22Rv1 (cell line): ENCODE measurements at regions not wholly inside any gene's neighbourhood (a gene's known extent, or its start where the extent isn't known, plus 50 kb on each side); places are given as distances from the start of the nearest gene placed in this dataset.

ENCODE experiments used
- ZFX ChIP-seq: fragments of 450-650 bp; IDR thresholded peaks from 2 replicates; pipeline ENCODE4 v1.6.1; 2017; ENCODE audit warnings: antibody characterized with exemption, borderline replicate concordance
- TF ChIP-seq, protein P1 (sequence below): fragments of 450-650 bp; IDR thresholded peaks from 2 replicates; pipeline ENCODE4 v1.5.1; 2017; ENCODE audit warnings: mild to moderate bottlenecking

DNA sequence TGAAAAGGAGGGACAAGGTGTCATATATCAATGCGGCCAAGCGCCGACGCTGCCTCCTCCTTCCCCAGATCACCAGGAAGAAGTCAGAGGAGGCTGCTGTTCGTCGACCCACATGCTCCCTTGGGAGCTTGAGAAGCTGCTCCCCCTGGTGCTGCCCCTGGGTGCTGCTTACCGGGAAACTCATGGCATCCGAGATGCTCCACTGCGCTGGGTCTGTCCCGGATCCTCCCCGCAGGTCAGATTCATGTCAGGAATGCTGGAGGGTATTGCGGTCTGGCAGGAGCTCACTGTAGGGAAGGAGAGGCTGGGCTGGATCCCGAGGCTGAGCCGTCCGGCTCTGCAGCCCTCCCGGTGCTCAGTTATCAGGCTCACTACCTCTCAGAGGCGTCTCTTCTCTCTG, 123.7 kb upstream of the FAM20C start:
- TF ChIP-seq, protein P1, sequence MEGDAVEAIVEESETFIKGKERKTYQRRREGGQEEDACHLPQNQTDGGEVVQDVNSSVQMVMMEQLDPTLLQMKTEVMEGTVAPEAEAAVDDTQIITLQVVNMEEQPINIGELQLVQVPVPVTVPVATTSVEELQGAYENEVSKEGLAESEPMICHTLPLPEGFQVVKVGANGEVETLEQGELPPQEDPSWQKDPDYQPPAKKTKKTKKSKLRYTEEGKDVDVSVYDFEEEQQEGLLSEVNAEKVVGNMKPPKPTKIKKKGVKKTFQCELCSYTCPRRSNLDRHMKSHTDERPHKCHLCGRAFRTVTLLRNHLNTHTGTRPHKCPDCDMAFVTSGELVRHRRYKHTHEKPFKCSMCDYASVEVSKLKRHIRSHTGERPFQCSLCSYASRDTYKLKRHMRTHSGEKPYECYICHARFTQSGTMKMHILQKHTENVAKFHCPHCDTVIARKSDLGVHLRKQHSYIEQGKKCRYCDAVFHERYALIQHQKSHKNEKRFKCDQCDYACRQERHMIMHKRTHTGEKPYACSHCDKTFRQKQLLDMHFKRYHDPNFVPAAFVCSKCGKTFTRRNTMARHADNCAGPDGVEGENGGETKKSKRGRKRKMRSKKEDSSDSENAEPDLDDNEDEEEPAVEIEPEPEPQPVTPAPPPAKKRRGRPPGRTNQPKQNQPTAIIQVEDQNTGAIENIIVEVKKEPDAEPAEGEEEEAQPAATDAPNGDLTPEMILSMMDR, result peak; percentile 36
- TF ChIP-seq ZFX, result no peak
